NCI-H69 (cell line): ENCODE measurements at regions not wholly inside any gene's neighbourhood (a gene's known extent, or its start where the extent isn't known, plus 50 kb on each side); places are given as distances from the start of the nearest gene placed in this dataset.
"Not testable (repeated sequence)": the region's sequence is repeated elsewhere in the genome, so short reads cannot be mapped to it uniquely, and the experiment has no call there.

Experiments used
- DNase-seq: peaks from one replicate; lab custom pipeline; 2025; lab: John Stamatoyannopoulos, UW

DNA sequence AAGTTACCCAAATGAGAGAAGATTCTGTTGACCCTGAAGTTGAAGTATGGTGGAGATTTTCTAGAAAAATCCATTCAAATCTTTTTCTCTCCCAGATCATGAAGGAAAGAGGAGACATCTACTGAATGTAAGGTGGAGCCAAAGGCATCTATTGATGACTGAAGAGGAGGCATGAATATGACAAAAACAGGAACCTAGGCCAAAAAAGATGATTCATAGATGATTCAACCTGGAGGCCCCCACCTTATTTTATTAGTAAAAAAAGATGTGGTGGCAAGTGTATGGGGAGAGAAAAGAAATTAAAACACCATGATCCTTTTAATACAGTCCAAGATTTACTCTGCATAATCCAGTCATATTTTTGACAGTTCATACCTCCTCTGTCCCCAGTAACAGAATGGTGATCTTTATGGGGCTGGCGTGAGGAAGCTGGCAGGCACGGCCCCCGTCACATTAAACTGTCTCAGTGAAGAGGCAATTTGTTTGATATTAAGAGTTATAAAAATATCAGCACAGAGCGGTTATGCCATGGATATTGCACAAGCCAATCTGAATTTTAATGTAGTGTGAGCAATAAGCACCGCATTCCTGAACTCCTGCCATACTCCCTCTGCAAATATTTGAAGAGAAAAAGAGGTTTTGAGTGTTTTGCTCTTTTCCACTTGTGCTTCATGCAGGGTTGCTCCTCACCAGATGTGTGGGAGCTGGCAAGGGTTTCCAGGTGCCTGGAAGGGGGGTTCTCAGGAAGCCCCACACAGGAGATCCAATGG lies 94.4 kb downstream of the TRIM43 start:
- not testable (repeated sequence) for DNase-seq

DNA sequence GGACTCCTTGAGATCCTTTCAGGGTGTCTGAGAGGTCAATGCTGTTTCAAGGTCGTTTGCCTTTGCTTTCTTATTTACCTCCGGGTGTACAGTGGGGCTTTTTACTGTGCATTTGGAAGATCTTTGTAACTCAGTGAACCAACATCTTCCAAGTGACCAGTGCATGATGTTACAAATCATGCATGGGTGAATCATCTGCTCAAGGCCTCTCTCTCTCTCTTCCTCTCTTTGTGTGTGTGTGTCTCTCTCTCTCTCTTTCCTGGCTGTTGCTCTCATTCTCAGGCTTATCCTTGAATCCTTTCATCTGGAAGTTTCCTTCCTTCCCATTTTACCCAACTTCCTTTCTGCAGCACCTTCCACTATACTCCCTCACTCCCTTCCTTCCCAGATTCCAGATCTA lies 96.1 kb downstream of the TRIM43 start:
- DNase-seq = not testable (repeated sequence)

DNA sequence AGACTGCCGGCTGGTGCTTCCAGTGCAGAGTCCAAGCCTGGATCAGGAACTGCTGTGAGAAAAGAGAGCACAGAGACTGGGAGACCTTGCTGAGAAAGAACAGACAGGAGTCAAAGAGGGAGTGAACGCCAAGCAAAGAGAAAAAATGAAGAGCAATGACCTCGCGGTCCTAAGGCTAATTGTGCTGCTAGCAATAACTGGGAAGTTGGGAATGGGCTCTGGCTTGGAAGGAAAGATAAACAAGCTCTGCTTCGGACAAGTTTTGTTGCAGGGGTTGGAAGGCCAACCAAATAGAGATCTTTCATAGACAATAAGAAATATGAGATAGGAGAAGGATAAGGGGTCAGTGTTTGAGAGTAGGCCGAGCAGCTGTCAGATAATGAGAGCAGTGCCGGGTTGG lies 99.4 kb downstream of the TRIM43 start:
- not testable (repeated sequence) for DNase-seq

DNA sequence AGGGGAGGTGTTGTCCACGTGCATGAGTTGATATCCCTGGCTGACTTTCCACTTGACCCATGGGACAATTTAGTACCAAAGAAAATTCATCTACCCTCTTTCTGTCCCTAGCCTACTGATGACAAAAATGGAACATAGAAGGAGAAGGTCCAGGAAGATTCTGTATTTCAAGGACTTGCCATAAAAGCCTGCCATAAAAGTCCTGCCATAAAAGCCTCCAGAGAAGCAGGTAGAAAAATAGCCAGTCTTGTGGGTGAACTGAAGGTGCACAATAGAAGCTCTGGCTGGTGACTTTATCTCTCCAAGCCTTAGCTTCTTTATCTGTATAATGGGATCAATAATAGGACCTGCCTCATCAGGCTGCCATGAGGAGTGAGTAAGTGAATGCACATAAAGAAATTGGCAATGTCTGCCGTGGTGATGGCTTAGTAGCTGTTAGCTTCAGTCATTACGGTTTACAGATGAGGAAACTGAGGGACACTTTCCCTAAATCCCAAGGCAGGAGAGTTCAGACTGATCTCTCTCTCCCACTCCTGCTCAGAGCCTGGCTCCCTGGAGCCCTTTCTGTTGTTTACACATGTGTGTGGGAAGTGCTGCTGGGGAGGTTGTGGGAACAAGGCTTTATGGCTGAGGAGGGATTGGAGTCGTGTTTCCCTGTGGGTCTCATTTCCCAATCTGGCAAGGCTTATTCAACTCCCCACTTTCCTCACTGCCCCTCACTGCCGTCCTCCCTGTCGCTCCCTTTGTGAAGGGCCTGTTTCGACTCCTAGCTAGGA lies 101.5 kb downstream of the TRIM43 start:
- not testable (repeated sequence) for DNase-seq

DNA sequence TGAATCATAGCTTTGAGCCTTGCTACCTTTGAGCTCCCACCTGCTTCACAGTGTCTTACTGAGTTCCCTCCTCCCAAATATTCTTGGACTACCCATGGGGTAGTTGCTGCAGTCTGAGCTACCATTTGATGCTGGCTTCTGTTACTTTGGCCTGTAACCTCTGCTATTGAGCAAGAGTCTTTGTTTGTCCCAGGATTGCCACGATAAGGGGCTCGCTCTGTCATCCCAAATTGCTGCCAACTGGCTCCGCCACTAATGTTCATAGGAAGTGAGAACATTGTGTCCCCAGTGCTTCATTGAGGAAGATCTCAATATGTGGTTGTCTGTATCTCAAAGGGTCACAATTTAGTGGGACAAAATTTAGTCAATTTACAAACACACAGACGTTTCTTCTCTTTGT lies 103.8 kb downstream of the TRIM43 start:
- DNase-seq = no peak

DNA sequence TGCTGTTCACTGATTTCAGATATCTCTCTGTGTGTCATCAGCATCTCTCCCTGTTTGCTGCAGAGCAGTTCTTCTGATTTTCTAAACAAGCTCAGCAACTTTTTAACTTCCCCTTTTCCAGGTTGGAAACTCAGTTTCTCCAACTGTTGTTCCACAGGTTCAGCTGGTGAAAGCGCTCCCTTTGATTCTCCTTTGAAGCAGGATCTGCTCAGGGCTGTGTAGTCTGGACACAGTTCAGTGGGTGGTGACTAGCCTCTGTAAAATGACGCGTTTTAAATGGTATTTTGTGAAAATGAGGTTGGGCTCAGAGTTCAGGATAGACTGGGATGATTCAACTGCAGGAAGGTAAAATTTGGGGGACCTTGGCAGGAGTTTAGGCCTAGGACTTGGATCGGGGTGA lies 106.3 kb downstream of the TRIM43 start:
- DNase-seq = no peak

DNA sequence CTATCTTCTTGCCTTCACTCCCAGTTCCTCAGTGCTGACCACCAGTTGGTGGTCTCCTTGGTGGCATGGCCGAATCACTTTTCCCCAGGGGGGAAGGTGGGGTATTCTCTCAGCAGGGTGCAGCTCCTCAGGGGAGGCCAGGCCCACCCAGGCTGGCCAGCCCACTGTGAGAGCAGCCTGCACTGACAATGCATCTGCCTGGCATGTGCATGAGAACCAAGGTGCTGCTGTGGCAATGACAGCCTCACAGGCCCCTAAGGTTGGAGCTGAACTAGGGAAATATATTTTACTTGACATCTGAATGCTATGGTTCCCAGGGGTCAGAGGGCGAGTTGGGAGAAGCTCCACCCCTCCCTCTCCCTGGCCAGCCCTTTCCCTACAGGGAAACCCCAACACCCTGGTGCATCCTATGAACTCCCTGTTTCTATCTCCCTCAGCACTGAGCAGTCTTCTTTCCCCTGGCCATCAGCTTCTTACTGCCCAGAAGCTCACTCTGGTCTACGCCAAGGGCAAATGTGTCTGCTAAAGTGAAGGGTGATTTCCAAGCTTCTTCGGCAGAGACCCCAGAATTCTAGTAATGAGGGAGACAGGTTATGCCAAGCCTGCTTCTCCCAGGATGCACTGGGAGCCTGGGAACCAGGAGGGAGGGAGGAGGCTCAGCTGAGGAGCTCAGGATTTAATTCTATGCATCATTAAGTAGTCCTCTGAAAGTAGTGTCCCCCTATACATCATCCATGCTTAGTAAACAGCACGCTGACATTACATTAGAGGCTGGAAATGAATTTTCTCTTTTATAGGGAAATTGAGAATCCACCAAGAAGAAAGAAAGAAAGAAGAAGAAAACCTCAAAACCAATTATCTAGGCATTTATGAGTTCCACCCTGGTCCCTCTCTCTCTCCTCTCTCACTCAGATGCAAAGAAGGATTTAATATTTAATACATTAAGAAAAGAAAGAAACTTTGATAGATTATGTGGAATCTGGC lies 107.7 kb downstream of the TRIM43 start:
- not testable (repeated sequence) for DNase-seq

DNA sequence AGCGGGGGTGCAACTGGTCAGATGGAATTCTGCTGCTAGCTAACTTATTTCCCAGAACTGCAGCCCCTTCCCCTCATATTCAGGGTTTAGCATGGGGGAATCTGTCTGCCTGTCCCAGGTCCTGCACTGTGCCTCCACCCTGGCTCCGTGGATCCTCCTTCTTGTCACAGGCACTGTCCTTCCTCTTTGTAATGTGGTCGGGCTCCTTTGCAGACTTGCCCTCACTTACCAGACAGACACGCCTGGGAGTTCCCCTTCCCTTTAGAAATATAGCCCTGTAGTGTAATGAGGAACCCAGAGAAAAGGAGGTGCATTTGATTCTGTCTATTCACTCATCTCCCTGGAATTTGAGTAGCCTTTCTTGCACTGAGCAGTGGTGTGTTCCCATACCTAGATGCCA lies 108.7 kb downstream of the TRIM43 start:
- DNase-seq = no peak

DNA sequence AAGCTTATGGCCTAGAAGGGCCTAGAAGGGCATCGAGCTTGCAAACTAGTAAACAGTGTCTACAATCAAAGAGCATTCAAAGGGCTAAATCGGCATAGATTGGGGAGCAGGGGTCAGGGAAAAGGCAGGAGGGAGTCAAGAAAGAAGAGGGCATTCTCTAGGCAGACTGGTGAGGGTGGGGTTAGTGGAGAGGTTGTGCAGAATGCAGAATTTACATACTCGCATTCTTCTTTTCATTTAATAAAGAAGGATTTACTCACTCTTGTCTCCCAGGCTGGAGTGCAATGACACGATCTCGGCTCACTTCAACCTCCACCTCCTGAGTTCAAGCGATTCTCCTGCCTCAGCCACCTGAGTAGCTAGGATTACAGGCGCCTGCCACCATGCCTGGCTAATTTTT lies 110.7 kb downstream of the TRIM43 start:
- DNase-seq = no peak

DNA sequence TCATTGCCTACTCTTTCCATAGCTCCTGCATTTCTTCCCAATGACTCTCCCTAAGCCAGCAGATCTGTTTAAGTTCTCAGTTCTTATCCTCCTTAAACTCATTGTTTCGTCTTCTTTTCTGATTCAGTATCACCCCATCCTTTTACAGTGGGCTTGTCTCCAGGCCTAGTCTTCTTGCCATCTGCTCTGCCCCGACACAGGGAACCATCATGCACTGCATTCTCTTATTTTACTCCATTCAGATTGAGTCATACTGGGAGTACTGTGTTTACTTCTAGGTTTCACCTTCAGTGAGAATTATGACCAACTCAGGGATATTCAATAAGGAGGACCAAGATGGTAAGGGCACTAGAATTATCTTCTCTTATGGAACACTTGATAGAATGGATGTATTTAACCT lies 115.4 kb downstream of the TRIM43 start:
- DNase-seq = not testable (repeated sequence)

DNA sequence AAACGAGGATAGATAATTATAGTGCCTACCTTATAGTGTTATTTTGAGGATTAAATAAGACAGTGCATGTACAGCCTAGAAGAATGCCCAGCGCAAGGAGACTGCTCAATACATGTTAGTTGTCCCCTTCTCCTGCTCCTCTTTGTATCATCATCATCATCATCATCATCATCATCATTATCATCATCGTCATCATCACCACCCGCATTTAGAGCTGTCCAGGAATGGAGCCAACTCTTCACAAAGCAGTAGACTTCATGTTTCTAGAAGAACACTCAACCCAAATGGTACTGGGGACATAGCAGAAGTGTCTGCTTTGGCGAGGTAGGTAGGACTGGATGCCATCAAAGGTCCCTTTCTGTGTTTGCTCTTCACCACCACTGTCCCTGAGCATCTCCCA lies 116.0 kb downstream of the TRIM43 start:
- DNase-seq = no peak

DNA sequence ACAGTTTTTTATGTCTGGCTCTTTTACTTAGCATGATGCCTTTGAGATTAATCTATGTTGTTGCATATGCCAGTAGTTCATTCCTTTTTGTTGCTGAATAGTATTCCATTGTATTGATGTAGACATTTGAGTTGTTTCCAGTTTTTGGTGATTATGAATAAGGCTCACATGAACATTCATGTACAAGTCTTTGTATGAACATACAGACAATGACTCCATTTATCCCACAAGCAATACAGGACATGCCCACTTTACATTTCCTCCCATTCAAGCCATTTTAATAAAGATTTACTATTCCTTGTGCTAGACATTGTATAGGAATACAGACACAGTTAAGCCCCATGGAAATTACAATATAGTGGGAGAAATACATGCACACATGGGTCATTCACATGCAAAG lies 118.0 kb downstream of the TRIM43 start:
- DNase-seq = no peak

DNA sequence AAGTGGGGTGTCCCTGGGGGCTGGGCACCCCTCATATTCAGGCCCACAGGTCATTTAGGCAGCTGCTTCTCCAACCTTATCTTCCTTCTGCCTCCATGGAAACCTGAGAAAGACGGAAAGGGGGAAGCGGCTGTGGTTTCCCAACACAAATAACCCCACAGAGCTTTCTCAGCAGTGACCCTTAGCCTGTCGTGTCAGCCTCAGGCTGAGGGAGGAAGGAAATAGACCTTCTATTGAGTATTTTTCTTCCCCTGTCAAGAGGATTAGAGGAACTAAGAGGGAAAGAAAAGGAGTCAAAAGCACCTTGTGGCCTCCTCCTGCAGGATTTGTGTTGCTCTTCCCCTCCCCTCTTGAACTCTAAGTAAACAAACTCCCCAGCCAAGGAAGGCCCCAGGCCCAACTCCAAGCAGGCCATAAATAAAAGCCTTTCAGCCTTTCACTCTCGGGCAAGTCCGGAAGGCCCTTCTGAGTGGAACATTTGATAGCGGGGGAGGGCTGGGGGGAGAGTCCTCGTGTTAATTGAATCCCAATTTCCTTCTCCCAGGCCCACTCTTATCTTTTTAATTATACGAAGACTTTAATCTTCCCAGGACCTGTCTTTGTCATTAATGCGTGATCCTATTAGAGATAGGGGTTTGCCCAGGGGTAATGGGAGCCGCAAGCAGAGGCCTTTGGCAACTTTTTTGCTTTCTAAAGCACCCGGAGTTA lies 121.8 kb downstream of the TRIM43 start:
- not testable (repeated sequence) for DNase-seq

DNA sequence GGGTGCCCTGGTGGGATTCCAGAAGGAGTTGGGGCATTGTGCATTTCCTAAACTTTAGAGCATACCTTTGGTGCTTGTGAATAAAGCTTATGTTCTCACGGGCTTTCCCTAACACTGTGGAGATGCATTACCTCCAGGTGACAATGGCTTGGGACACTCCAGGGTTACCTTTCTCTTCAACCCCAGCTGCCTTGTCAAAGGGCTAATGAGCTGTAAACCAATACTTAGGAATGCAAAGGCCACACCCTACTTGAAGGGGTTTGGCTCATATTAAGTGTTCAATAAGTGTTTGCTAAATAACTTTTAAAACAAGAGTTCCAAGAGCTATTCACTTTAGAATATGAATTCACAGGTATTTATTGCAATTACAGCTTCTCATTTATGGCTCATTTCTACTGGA lies 122.6 kb downstream of the TRIM43 start:
- not testable (repeated sequence) for DNase-seq

DNA sequence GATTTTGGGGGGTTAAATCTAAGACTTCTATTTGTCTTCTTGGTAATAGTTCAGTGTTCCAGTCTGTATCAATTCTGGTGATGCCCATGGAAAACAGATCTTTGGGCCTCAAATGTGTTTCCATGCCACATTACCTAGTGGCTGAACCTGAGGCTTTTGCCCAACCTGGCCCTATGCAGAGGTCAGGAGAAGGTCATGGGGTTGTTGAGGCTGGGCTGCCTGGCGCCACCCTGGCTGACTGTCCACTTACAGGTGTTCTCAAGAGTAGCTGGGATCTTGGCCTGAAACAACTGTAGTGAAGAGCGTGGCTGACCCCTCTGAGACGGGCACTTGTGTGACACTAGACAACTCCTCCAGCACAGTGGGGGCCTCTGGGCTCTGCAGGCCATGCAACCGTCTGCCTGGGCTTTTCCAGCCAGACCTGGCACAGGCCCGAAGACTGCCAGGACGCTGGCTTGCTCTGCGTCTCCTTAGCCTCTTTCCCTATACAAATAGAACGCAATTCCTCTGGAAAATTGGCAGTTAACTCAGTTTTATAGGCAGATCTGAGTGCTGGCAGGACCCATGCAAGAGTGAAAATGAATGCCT lies 127.8 kb downstream of the TRIM43 start:
- no peak for DNase-seq

DNA sequence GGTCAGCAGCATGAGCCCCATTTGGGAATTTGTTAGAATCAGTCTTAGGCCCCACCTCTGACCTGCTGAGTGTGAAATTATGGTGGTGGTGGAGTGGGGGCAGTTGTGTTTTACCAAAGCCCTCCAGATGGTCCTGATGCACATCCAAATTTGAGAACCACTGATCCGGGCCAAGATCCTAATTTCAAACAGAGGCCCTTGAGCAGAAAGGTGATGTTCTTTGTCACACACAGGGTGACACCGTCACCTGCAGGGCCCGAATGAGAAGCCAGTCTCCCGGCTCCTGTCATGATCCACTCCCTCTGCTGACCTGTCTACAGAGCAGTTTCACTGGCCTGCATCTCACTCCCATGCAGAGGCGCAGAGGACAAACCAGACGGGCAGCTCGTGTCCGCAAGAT lies 129.9 kb downstream of the TRIM43 start:
- no peak for DNase-seq

DNA sequence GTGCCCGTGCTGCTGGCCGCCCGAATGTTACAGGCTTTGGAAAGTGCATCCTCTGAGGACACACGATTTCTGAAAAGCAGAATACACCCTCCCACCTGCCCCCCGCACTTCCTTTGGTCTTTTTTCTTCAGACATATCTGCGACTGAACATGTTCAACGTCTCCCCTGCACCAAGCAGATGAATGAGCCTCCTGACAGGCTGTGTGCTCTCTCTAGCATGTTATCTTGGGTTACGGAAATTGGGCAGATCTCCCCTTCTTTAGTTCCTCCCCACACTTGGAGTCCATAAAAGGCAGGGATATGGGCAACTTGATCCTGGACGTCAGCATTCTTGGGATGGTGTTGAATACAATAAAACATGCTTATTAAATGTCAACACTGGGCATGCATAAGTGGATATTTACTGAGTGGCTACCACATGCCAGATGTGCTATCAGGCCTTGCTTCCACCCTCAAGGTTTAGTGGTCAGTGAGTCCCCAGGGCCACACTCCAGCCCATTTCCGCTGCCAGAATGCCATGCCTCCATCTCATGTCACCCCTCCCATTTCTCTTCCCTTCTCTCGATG lies 130.4 kb downstream of the TRIM43 start:
- DNase-seq = no peak

DNA sequence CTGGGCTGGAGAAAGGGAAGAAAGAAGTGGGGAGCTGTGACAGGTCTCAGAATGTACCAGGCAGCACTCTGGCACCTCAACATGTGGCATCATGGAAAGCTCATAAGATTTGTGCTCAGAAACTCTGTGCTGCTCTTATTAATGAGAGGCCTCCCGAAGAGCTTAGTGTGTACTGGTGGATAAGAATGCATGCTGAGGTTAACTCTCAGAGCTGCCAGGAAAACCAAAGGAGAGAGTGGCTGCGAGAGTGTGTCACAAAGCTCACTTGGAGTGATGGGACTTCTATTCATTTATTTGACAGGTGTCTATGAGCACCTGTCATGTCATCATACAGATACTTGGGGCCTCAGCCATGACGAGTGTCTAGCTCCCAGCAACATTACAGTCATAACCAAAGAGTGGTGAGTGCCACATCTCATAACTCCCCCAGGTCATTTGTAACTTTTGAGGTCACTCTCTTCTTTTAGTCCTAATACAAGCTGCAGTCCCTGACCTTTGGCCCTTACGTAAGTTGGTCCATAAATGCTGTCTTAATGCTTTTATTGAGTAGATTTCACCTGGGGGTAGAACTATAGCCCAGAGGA lies 131.9 kb downstream of the TRIM43 start:
- not testable (repeated sequence) for DNase-seq

DNA sequence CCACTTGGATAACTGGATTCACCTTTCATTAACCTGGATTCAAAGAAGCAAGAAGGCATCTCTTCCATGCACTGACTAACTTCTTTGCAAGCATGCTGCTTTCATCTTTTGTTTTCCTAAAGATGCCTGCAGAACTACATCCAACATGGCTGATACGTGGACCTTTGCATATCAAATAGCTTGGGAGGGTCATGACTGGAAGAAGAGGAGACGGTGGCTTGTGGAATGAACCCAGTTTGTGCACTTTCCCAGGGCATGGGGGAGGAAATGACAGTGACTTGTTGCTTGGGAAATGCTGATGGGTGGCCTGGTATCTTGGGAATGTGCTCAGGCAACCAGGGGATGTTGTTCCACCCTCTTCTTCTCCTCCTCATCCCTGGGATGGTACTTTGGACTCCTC lies 133.4 kb downstream of the TRIM43 start:
- not testable (repeated sequence) for DNase-seq

DNA sequence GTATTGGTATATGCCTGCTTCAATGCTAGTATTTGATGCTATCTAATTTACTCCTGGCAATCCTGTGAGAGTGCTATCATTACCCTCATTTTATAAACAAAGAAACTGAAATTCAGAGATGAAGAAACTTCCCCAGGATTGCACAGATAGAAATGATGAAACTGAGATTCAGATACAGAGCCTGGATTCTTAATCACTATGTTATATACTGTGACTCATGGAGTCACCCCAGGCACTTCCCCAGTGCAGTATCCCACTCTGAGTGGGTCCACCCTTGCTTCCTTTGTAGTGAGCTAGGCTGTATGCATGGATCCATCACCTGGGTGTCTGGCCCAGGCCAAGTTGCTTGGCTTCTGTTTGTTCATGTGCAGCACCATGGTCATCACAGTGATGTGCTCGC lies 133.9 kb downstream of the TRIM43 start:
- not testable (repeated sequence) for DNase-seq
